HL-60 (cell line): ENCODE measurements at regions not wholly inside any gene's neighbourhood (a gene's known extent, or its start where the extent isn't known, plus 50 kb on each side); places are given as distances from the start of the nearest gene placed in this dataset.

Source experiments
- DNase-seq, 2 experiments: peaks; one replicate each; pipeline ENCODE4 v3.0.0-alpha.2; 2010 to 2020; ENCODE audit warnings: low read depth in 1 of 2, low spot score in 1 of 2
- H3K27ac ChIP-seq: fragments of 250-450 bp; sonication (Bioruptor Pico); replicated peaks from 2 replicates; pipeline ENCODE4 v1.5.1; 2020; ENCODE audit warnings: mild to moderate bottlenecking, moderate library complexity
- H3K27me3 ChIP-seq: fragments of 250-450 bp; sonication (Bioruptor Pico); 2 replicates; pipeline ENCODE4 v1.5.1; 2021; ENCODE audit warnings: mild to moderate bottlenecking, moderate library complexity; ENCODE audit not compliant: insufficient read depth, poor library complexity, severe bottlenecking
- H3K4me3 ChIP-seq: replicated peaks from 2 replicates; pipeline ENCODE4 v1.5.1; 2011; ENCODE audit warnings: mild to moderate bottlenecking, control low read depth, low read length; ENCODE audit not compliant: insufficient read depth
- GABPA ChIP-seq: IDR thresholded peaks from 2 replicates; pipeline ENCODE4 v1.6.1; 2012; ENCODE audit warnings: low read depth
- POLR2AphosphoS5 ChIP-seq: IDR thresholded peaks from 2 replicates; pipeline ENCODE4 v1.6.1; 2012; ENCODE audit warnings: low read depth
- SPI1 ChIP-seq: IDR thresholded peaks from 2 replicates; pipeline ENCODE4 v1.6.1; 2012; ENCODE audit warnings: low read depth, mild to moderate bottlenecking, borderline replicate concordance
- TF ChIP-seq, protein P1 (sequence below): IDR thresholded peaks from one replicate; pipeline ENCODE4 v1.5.1; 2011; ENCODE audit warnings: low read length, control low read depth, inconsistent platforms; ENCODE audit not compliant: insufficient read depth
- TF ChIP-seq, protein P2 (sequence below): IDR thresholded peaks from 2 replicates; pipeline ENCODE4 v1.6.1; 2012; ENCODE audit warnings: low read depth; ENCODE audit not compliant: insufficient replicate concordance

GRCh38 chr15:77747175-77748077 is 114.7 kb upstream of the LINGO1 start:
- TF ChIP-seq SPI1: no peak
- no peak for TF ChIP-seq POLR2AphosphoS5
- TF ChIP-seq GABPA: no peak
- TF ChIP-seq, protein P1, sequence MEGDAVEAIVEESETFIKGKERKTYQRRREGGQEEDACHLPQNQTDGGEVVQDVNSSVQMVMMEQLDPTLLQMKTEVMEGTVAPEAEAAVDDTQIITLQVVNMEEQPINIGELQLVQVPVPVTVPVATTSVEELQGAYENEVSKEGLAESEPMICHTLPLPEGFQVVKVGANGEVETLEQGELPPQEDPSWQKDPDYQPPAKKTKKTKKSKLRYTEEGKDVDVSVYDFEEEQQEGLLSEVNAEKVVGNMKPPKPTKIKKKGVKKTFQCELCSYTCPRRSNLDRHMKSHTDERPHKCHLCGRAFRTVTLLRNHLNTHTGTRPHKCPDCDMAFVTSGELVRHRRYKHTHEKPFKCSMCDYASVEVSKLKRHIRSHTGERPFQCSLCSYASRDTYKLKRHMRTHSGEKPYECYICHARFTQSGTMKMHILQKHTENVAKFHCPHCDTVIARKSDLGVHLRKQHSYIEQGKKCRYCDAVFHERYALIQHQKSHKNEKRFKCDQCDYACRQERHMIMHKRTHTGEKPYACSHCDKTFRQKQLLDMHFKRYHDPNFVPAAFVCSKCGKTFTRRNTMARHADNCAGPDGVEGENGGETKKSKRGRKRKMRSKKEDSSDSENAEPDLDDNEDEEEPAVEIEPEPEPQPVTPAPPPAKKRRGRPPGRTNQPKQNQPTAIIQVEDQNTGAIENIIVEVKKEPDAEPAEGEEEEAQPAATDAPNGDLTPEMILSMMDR: no peak
- TF ChIP-seq, protein P2, sequence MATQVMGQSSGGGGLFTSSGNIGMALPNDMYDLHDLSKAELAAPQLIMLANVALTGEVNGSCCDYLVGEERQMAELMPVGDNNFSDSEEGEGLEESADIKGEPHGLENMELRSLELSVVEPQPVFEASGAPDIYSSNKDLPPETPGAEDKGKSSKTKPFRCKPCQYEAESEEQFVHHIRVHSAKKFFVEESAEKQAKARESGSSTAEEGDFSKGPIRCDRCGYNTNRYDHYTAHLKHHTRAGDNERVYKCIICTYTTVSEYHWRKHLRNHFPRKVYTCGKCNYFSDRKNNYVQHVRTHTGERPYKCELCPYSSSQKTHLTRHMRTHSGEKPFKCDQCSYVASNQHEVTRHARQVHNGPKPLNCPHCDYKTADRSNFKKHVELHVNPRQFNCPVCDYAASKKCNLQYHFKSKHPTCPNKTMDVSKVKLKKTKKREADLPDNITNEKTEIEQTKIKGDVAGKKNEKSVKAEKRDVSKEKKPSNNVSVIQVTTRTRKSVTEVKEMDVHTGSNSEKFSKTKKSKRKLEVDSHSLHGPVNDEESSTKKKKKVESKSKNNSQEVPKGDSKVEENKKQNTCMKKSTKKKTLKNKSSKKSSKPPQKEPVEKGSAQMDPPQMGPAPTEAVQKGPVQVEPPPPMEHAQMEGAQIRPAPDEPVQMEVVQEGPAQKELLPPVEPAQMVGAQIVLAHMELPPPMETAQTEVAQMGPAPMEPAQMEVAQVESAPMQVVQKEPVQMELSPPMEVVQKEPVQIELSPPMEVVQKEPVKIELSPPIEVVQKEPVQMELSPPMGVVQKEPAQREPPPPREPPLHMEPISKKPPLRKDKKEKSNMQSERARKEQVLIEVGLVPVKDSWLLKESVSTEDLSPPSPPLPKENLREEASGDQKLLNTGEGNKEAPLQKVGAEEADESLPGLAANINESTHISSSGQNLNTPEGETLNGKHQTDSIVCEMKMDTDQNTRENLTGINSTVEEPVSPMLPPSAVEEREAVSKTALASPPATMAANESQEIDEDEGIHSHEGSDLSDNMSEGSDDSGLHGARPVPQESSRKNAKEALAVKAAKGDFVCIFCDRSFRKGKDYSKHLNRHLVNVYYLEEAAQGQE: no peak
- Histone ChIP-seq H3K4me3 (no peak overlapping the region), H3K27ac (no peak overlapping the region), H3K27me3 (no peaks in the 10 kb centered on the region)
- no peak for DNase-seq

DNA sequence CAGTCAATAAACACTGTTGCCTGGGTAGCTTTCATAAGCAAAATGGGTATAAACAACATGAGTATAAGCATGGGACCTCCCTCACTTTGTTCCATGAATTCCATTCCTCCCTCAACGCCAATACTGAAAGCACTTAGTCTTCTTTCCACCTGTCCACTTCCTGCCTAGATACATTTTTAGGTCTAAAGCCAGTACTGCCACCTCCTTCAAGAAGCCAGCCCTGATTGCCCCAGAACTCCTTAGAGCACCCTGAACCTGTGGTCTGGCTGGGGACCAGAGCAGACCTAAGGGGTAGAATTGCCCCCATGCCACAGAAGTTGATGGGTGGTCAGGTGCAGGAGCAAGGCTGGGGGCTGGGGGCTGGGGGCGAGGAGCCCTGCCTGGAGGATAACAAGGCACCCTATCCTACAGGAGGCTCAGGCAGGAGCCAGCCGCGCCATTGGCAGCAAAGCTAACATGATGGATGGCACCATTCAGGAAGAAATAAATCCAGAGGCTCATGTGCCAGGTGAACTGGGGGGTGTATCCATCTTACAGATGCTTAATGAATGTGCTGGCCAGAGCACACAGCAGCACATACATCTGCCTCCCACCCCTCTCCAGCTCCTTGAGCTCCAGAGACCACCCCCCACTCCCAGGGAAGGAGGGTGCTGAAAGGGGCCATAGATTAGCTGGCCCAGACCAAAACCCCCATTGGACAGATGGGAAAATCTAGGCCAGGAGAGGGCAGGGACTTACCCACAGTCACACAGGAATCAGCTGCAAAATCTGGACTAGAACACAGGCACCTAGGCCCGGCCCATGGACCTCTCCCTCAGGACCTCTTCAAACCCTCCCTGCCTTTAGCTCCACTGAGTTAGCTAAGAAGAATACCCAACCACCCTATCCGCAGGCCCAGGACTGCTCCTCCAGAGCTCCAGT is 113.8 kb upstream of the LINGO1 start:
- H3K27me3 ChIP-seq: no peaks in the 10 kb centered on the region
- no peak for DNase-seq
- no peak overlapping the region for H3K4me3 ChIP-seq
- no peak overlapping the region for H3K27ac ChIP-seq
- TF ChIP-seq, protein P2: no peak
- TF ChIP-seq GABPA (no peak), POLR2AphosphoS5 (no peak), SPI1 (no peak)
- TF ChIP-seq, protein P1: no peak

- Histone ChIP-seq H3K4me3 (no peak overlapping the region), H3K27me3 (no peaks in the 10 kb centered on the region), H3K27ac (no peak overlapping the region)
- DNase-seq: no peak
- TF ChIP-seq, protein P1: no peak
- TF ChIP-seq POLR2AphosphoS5 (no peak), SPI1 (no peak), GABPA (no peak)
Measured at GRCh38 chr15:77744398-77744797, 111.7 kb upstream of the LINGO1 start.
